Keratinocyte (primary cell): ENCODE measurements at regions not wholly inside any gene's neighbourhood (a gene's known extent, or its start where the extent isn't known, plus 50 kb on each side); places are given as distances from the start of the nearest gene placed in this dataset.

Experiments
- DNase-seq: peaks from one replicate; pipeline ENCODE4 v3.0.0-alpha.2; 2011; ENCODE audit warnings: low read depth, missing footprints, low spot score
- FAIRE-seq: peaks from 2 replicates; lab custom pipeline; 2011; peaks lifted over from hg19 to GRCh38; lab: Jason Lieb, UNC
- H2AFZ ChIP-seq: 2 replicates; pipeline ENCODE4 v1.6.0; 2012; ENCODE audit warnings: low read length, control low read depth, inconsistent platforms; ENCODE audit not compliant: control insufficient read depth
- H3K27ac ChIP-seq: 2 replicates; pipeline ENCODE4 v1.5.1; 2011; ENCODE audit warnings: low read length; ENCODE audit not compliant: control insufficient read depth, insufficient read depth
- H3K27me3 ChIP-seq: 3 replicates; pipeline ENCODE4 v1.6.0; 2011; ENCODE audit warnings: low read length; ENCODE audit not compliant: control insufficient read depth, insufficient read depth; ENCODE audit errors: extremely low read depth
- H3K36me3 ChIP-seq, 2 experiments: 2 replicates in 1 of 2; 3 replicates in 1 of 2; pipeline ENCODE4 v1.5.1; 2011; ENCODE audit warnings: low read length in 2 of 2, mild to moderate bottlenecking in 1 of 2; ENCODE audit not compliant: control insufficient read depth in 2 of 2, insufficient read depth in 2 of 2; ENCODE audit errors: extremely low read depth in 1 of 2
- H3K4me1 ChIP-seq: 3 replicates; pipeline ENCODE4 v1.5.1; 2011; ENCODE audit warnings: low read length; ENCODE audit not compliant: control insufficient read depth, insufficient read depth; ENCODE audit errors: extremely low read depth
- H3K4me2 ChIP-seq: 3 replicates; pipeline ENCODE4 v1.6.0; 2011; ENCODE audit warnings: low read depth, low read length; ENCODE audit not compliant: control insufficient read depth, insufficient read depth; ENCODE audit errors: extremely low read depth
- H3K4me3 ChIP-seq, 3 experiments: fragments of 200-600 bp in 1 of 3; sonication (generic) in 1 of 3; 2 replicates in 2 of 3; 3 replicates in 1 of 3; pipeline ENCODE4 v1.5.1; 2011 to 2016; ENCODE audit warnings: low read length in 3 of 3, mild to moderate bottlenecking in 3 of 3, control low read depth in 2 of 3, inconsistent platforms in 1 of 3, low read depth in 1 of 3, mixed read lengths in 1 of 3, mixed run types in 1 of 3, moderate library complexity in 1 of 3; ENCODE audit not compliant: control insufficient read depth in 2 of 3, insufficient read depth in 2 of 3; ENCODE audit errors: extremely low read depth in 1 of 3
- H3K79me2 ChIP-seq: 2 replicates; pipeline ENCODE4 v1.6.0; 2012; ENCODE audit warnings: low read length; ENCODE audit not compliant: control insufficient read depth, insufficient read depth
- H3K9ac ChIP-seq: 3 replicates; pipeline ENCODE4 v1.6.0; 2011; ENCODE audit warnings: low read length; ENCODE audit not compliant: control insufficient read depth, insufficient read depth; ENCODE audit errors: extremely low read depth
- H3K9me1 ChIP-seq: 3 replicates; pipeline ENCODE4 v1.6.0; 2011; ENCODE audit warnings: low read length; ENCODE audit not compliant: control insufficient read depth, insufficient read depth; ENCODE audit errors: extremely low read depth
- H3K9me3 ChIP-seq: 2 replicates; pipeline ENCODE4 v1.5.1; 2012; ENCODE audit warnings: low read depth, low read length; ENCODE audit not compliant: control insufficient read depth
- H4K20me1 ChIP-seq: 3 replicates; pipeline ENCODE4 v1.6.0; 2011; ENCODE audit warnings: low read length; ENCODE audit not compliant: control insufficient read depth, insufficient read depth; ENCODE audit errors: extremely low read depth
- CTCF ChIP-seq, 3 experiments: IDR thresholded peaks in 1 of 3; conservative IDR thresholded peaks in 1 of 3; optimal IDR thresholded peaks in 1 of 3; 2 replicates in 2 of 3; 3 replicates in 1 of 3; pipeline versions ENCODE3 to v1.5.1; 2011; ENCODE audit warnings: low read length in 3 of 3, mild to moderate bottlenecking in 3 of 3, moderate library complexity in 2 of 3, control low read depth in 1 of 3, inconsistent platforms in 1 of 3; ENCODE audit not compliant: insufficient read depth in 2 of 3; ENCODE audit errors: extremely low read depth in 1 of 3
- EZH2 ChIP-seq: IDR thresholded peaks from one replicate; pipeline ENCODE4 v1.6.1; 2012; ENCODE audit warnings: inconsistent platforms, mild to moderate bottlenecking, low read length, moderate library complexity
- dilution Hi-C: fragments of 300-500 bp; cut with MboI; formaldehyde crosslinking; loops from one replicate; pipeline ENCODE4 v1.7.0; 2020; ENCODE audit warnings: low sequenced_read_pairs; ENCODE audit not compliant: extremely low pct_ligation_motif_present

GRCh38 chr16:17992416-17992815 is 344.1 kb downstream of the NPIPA8 start:
- no peaks in the 10 kb centered on the region for H3K36me3 ChIP-seq
- FAIRE-seq (no peak), DNase-seq (no peak)
- dilution Hi-C loops, result no loop called here
- H3K4me3 ChIP-seq, result no peak overlapping the region
- no peak for TF ChIP-seq CTCF (optimal IDR thresholded peaks at IDR 0.05 in 1 of 3, IDR thresholded peaks at IDR 0.05 in 1 of 3, conservative IDR thresholded peaks at IDR 0.05 in 1 of 3; ENCODE audit: extremely low read depth in 1 of 3, insufficient read depth in 2 of 3, low read length in 3 of 3)
- no peak for TF ChIP-seq EZH2
- H3K4me1 ChIP-seq, result no peaks in the 10 kb centered on the region
- no peaks in the 10 kb centered on the region for H3K9me3 ChIP-seq
- H4K20me1 ChIP-seq, result no peaks in the 10 kb centered on the region
- no peaks in the 10 kb centered on the region for H3K27me3 ChIP-seq
- H3K9ac ChIP-seq, result no peak overlapping the region
- no peak overlapping the region for H3K4me2 ChIP-seq
- H2AFZ ChIP-seq, result no peak overlapping the region
- H3K79me2 ChIP-seq, result no peaks in the 10 kb centered on the region
- H3K27ac ChIP-seq, result no peak overlapping the region
- H3K9me1 ChIP-seq, result no peaks in the 10 kb centered on the region

DNA sequence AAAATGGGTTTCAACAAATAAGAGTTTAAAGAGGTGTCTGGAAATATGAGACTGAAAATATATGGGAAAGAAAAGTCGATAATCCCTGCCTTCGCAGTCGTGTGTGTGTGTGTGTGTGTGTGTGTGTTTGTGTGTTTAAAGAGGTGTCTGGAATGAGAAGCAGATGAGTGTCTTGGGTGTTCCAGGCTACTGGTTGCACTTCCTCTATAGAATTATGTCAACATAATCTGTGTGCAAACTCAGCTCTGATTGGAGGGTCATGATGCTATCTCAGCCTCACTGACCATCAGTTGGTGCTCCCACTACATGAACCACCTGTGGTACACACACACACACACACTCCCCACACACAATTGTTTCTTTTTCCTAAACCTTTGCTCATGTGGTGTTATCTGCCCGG is 347.3 kb downstream of the NPIPA8 start:
- FAIRE-seq (no peak), DNase-seq (no peak)
- Histone ChIP-seq H3K27me3 (no peaks in the 10 kb centered on the region), H3K27ac (no peak overlapping the region), H2AFZ (no peak overlapping the region), H3K36me3 (no peaks in the 10 kb centered on the region), H3K4me1 (no peaks in the 10 kb centered on the region), H3K9me3 (no peaks in the 10 kb centered on the region), H3K4me3 (no peak overlapping the region), H4K20me1 (no peaks in the 10 kb centered on the region), H3K79me2 (no peaks in the 10 kb centered on the region), H3K9me1 (no peaks in the 10 kb centered on the region), H3K4me2 (no peak overlapping the region), H3K9ac (no peak overlapping the region)
- dilution Hi-C loops, result no loop called here
- TF ChIP-seq EZH2 (no peak), CTCF (optimal IDR thresholded peaks at IDR 0.05 in 1 of 3, IDR thresholded peaks at IDR 0.05 in 1 of 3, conservative IDR thresholded peaks at IDR 0.05 in 1 of 3; ENCODE audit: extremely low read depth in 1 of 3, insufficient read depth in 2 of 3, low read length in 3 of 3) (no peak)
